ENCODE measurements at regions not wholly inside any gene's neighbourhood (a gene's known extent, or its start where the extent isn't known, plus 50 kb on each side); places are given as distances from the start of the nearest gene placed in this dataset.

DNA sequence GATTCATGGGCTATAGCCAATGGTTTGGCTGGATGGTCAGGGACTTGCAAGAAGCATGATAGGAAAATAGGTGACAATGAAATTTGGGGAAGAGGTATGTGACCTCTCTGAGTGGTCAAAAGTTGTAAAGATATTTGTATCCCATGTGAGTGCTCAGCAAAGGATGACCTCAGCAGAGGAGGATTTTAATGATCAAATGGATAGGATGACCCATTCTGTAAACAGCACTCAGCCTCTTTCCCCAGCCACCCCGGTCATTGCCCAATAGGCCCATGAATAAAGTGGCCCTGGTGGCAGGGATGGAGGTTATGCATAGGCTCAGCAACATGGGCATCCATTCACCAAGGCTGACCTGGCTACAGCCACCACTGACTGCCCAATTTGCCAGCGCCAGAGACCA, 138.4 kb upstream of the SPDL1 start:
- TF ChIP-seq, protein P1, sequence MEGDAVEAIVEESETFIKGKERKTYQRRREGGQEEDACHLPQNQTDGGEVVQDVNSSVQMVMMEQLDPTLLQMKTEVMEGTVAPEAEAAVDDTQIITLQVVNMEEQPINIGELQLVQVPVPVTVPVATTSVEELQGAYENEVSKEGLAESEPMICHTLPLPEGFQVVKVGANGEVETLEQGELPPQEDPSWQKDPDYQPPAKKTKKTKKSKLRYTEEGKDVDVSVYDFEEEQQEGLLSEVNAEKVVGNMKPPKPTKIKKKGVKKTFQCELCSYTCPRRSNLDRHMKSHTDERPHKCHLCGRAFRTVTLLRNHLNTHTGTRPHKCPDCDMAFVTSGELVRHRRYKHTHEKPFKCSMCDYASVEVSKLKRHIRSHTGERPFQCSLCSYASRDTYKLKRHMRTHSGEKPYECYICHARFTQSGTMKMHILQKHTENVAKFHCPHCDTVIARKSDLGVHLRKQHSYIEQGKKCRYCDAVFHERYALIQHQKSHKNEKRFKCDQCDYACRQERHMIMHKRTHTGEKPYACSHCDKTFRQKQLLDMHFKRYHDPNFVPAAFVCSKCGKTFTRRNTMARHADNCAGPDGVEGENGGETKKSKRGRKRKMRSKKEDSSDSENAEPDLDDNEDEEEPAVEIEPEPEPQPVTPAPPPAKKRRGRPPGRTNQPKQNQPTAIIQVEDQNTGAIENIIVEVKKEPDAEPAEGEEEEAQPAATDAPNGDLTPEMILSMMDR (IDR thresholded peaks at IDR 0.05), result no peak
- TF ChIP-seq POLR2A (IDR thresholded peaks at IDR 0.05), result no peak
- TF ChIP-seq EP300 (IDR thresholded peaks at IDR 0.05), result no peak
- TF ChIP-seq POLR2AphosphoS5 (IDR thresholded peaks at IDR 0.05), result no peak
